Glutamatergic neuron (in vitro differentiated cells): ENCODE measurements at regions not wholly inside any gene's neighbourhood (a gene's known extent, or its start where the extent isn't known, plus 50 kb on each side); places are given as distances from the start of the nearest gene placed in this dataset.

ENCODE experiments used
- DNase-seq: peaks from one replicate; pipeline ENCODE4 v3.0.0; 2022
- H3K27ac Mint-ChIP-seq: one replicate; pipeline ENCODE4 v1.8.0; 2020; ENCODE audit warnings: mild to moderate bottlenecking, mixed read lengths, inconsistent platforms; ENCODE audit not compliant: unreplicated experiment
- H3K27me3 Mint-ChIP-seq: one replicate; pipeline ENCODE4 v1.8.0; 2020; ENCODE audit warnings: mild to moderate bottlenecking, moderate library complexity, mixed read lengths, inconsistent platforms; ENCODE audit not compliant: unreplicated experiment
- H3K36me3 Mint-ChIP-seq: one replicate; pipeline ENCODE4 v1.8.0; 2020; ENCODE audit warnings: mild to moderate bottlenecking, mixed read lengths, inconsistent platforms; ENCODE audit not compliant: unreplicated experiment
- H3K4me1 Mint-ChIP-seq: one replicate; pipeline ENCODE4 v1.8.0; 2020; ENCODE audit warnings: mild to moderate bottlenecking, low read depth, mixed read lengths, inconsistent platforms; ENCODE audit not compliant: unreplicated experiment
- H3K4me3 Mint-ChIP-seq: one replicate; pipeline ENCODE4 v1.8.0; 2020; ENCODE audit warnings: mild to moderate bottlenecking, mixed read lengths, inconsistent platforms; ENCODE audit not compliant: unreplicated experiment
- H3K9me3 Mint-ChIP-seq: one replicate; pipeline ENCODE4 v1.8.0; 2020; ENCODE audit warnings: mild to moderate bottlenecking, moderate library complexity, mixed read lengths, inconsistent platforms; ENCODE audit not compliant: unreplicated experiment
- TF ChIP-seq, protein P1 (sequence below): fragments of 200-600 bp; sonication (generic); IDR thresholded peaks from one replicate; pipeline ENCODE4 v1.5.0; 2021; ENCODE audit not compliant: partially characterized antibody, unreplicated experiment

- no peaks in the 10 kb centered on the region for H3K9me3 Mint-ChIP-seq
- H3K4me3 Mint-ChIP-seq, result no peak overlapping the region
- TF ChIP-seq, protein P1, sequence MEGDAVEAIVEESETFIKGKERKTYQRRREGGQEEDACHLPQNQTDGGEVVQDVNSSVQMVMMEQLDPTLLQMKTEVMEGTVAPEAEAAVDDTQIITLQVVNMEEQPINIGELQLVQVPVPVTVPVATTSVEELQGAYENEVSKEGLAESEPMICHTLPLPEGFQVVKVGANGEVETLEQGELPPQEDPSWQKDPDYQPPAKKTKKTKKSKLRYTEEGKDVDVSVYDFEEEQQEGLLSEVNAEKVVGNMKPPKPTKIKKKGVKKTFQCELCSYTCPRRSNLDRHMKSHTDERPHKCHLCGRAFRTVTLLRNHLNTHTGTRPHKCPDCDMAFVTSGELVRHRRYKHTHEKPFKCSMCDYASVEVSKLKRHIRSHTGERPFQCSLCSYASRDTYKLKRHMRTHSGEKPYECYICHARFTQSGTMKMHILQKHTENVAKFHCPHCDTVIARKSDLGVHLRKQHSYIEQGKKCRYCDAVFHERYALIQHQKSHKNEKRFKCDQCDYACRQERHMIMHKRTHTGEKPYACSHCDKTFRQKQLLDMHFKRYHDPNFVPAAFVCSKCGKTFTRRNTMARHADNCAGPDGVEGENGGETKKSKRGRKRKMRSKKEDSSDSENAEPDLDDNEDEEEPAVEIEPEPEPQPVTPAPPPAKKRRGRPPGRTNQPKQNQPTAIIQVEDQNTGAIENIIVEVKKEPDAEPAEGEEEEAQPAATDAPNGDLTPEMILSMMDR, result no peak
- no peak overlapping the region for H3K27ac Mint-ChIP-seq
- no peaks in the 10 kb centered on the region for H3K36me3 Mint-ChIP-seq
- H3K27me3 Mint-ChIP-seq, result no peaks in the 10 kb centered on the region
- no peak for DNase-seq
- no peaks in the 10 kb centered on the region for H3K4me1 Mint-ChIP-seq
Observed at GRCh38 chr3:3745693-3746092, 53.5 kb upstream of the LRRN1 start.

- no peak overlapping the region for H3K27ac Mint-ChIP-seq
- TF ChIP-seq, protein P1, result no peak
- no peaks in the 10 kb centered on the region for H3K36me3 Mint-ChIP-seq
- H3K27me3 Mint-ChIP-seq, result no peaks in the 10 kb centered on the region
- no peaks in the 10 kb centered on the region for H3K4me1 Mint-ChIP-seq
- H3K4me3 Mint-ChIP-seq, result no peak overlapping the region
- H3K9me3 Mint-ChIP-seq, result no peaks in the 10 kb centered on the region
- DNase-seq, result no peak
Observed at GRCh38 chr3:3744826-3745225, 54.4 kb upstream of the LRRN1 start.

- H3K27me3 Mint-ChIP-seq, result no peaks in the 10 kb centered on the region
- no peak for DNase-seq
- no peak overlapping the region for H3K4me3 Mint-ChIP-seq
- peaks cover 5% of the 10 kb centered on the region for H3K4me1 Mint-ChIP-seq
- TF ChIP-seq, protein P1, result no peak
- H3K9me3 Mint-ChIP-seq, result no peaks in the 10 kb centered on the region
- no peaks in the 10 kb centered on the region for H3K36me3 Mint-ChIP-seq
- no peak overlapping the region for H3K27ac Mint-ChIP-seq
Observed at GRCh38 chr3:3743754-3744153, 55.5 kb upstream of the LRRN1 start.

DNA sequence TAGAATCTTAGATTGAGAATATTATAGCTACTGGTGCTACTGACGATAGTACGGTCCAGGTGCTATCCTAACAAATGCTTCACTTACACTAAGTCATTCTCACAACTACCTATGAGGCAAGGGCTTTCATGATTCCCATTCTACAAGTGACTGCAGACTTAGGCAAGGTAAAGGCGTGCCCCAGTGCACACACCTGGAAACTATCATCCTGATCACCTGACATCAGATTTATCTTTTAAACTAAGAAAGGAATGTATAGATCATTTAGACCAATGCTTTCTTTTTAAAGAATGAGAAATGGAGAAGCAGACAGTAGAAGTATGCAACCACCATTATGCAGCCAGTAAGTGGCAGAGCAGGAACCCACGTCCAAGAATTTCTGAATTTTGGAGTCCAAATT lies 59.2 kb upstream of the LRRN1 start:
- Mint-ChIP-seq H3K27ac (no peak overlapping the region), H3K36me3 (no peaks in the 10 kb centered on the region), H3K4me1 (peaks cover 5% of the 10 kb centered on the region), H3K27me3 (no peaks in the 10 kb centered on the region), H3K9me3 (no peaks in the 10 kb centered on the region), H3K4me3 (no peak overlapping the region)
- TF ChIP-seq, protein P1, result no peak
- DNase-seq, result no peak

- Mint-ChIP-seq H3K36me3 (no peaks in the 10 kb centered on the region), H3K9me3 (no peaks in the 10 kb centered on the region), H3K27me3 (no peaks in the 10 kb centered on the region), H3K4me1 (peaks cover 5% of the 10 kb centered on the region), H3K4me3 (no peak overlapping the region), H3K27ac (no peak overlapping the region)
- DNase-seq, result no peak
- TF ChIP-seq, protein P1, result no peak
Observed at GRCh38 chr3:3739330-3740060, 59.7 kb upstream of the LRRN1 start.
